SK-N-SH (cell line): ENCODE measurements at regions not wholly inside any gene's neighbourhood (a gene's known extent, or its start where the extent isn't known, plus 50 kb on each side); places are given as distances from the start of the nearest gene placed in this dataset.

Experiments used
- CTCF ChIP-seq: fragments of 200-600 bp; sonication (generic); IDR thresholded peaks from 2 replicates; pipeline ENCODE4 v1.6.1; 2017; ENCODE audit warnings: antibody characterized with exemption, mild to moderate bottlenecking, moderate library complexity
- FOSL2 ChIP-seq: IDR thresholded peaks from 2 replicates; pipeline ENCODE4 v1.4.0; 2012; ENCODE audit warnings: low read depth, mild to moderate bottlenecking, moderate library complexity, borderline replicate concordance
- GABPA ChIP-seq: IDR thresholded peaks from 2 replicates; pipeline ENCODE4 v1.4.0; 2012; ENCODE audit warnings: low read depth, mild to moderate bottlenecking
- PBX3 ChIP-seq: IDR thresholded peaks from 2 replicates; pipeline ENCODE4; 2012
- POLR2AphosphoS5 ChIP-seq: IDR thresholded peaks from 2 replicates; pipeline ENCODE4 v1.6.1; 2012; ENCODE audit warnings: low read depth, low read length
- RAD21 ChIP-seq: IDR thresholded peaks from 2 replicates; pipeline ENCODE4 v1.6.1; 2012; ENCODE audit warnings: mild to moderate bottlenecking, low read length
- TCF12 ChIP-seq: IDR thresholded peaks from 2 replicates; pipeline ENCODE4 v1.4.0; 2012
- TEAD4 ChIP-seq: IDR thresholded peaks from 2 replicates; pipeline ENCODE4 v1.4.0; 2012; ENCODE audit warnings: mild to moderate bottlenecking, borderline replicate concordance; ENCODE audit not compliant: insufficient read depth
- USF1 ChIP-seq: IDR thresholded peaks from 2 replicates; pipeline ENCODE4 v1.4.0; 2012; ENCODE audit warnings: low read depth, borderline replicate concordance

GRCh38 chr18:39190508-39190907, 1624.9 kb upstream of the CELF4 start:
- TF ChIP-seq CTCF (no peak), FOSL2 (no peak), RAD21 (no peak), TCF12 (no peak), POLR2AphosphoS5 (no peak), PBX3 (no peak), TEAD4 (no peak), USF1 (no peak), GABPA (no peak)
